Left lung (tissue), 4 donors: ENCODE measurements at regions not wholly inside any gene's neighbourhood (a gene's known extent, or its start where the extent isn't known, plus 50 kb on each side); places are given as distances from the start of the nearest gene placed in this dataset.

Source experiments
- ATAC-seq: fragments of 200-7000 bp; cut with Tn5 transposase; one replicate; pipeline ENCODE4 v1.9.1; 2020; ENCODE audit warnings: moderate library complexity
- DNase-seq, 4 donors: peaks; one replicate each; pipeline ENCODE4 v3.0.0-alpha.2; 2013 to 2020
- H3K27ac ChIP-seq, 2 donors: fragments of 200-600 bp; sonication (generic) in 1 of 2; one replicate each; pipeline versions ENCODE4 v1.5.0 to v1.8.0; 2020 to 2021
- H3K27me3 ChIP-seq, 2 donors: fragments of 200-600 bp; sonication (generic) in 1 of 2; one replicate each; pipeline versions ENCODE4 v1.5.0 to v1.8.0; 2020 to 2021
- H3K36me3 ChIP-seq, 2 donors: fragments of 200-600 bp; sonication (generic) in 1 of 2; one replicate each; pipeline versions ENCODE4 v1.5.0 to v1.8.0; 2020 to 2021
- H3K4me1 ChIP-seq, 2 donors: fragments of 200-600 bp; one replicate each; pipeline ENCODE4 v1.8.0; 2021
- H3K4me3 ChIP-seq, 2 donors: fragments of 200-600 bp; sonication (generic) in 1 of 2; one replicate each; pipeline versions ENCODE4 v1.5.0 to v1.8.0; 2020 to 2021; ENCODE audit warnings: mild to moderate bottlenecking in 1 of 2
- H3K9me3 ChIP-seq, 2 donors: fragments of 200-600 bp; sonication (generic) in 1 of 2; one replicate each; pipeline versions ENCODE4 v1.5.0 to v1.8.0; 2020 to 2021
- intact Hi-C, 2 donors: fragments of 100-400 bp; cut with DNase I; formaldehyde crosslinking; loops; one replicate each; pipeline versions ENCODE4 v1.11.2 to v1.14.2; 2022
- TF ChIP-seq, protein P1 (sequence below), 2 donors: fragments of 200-600 bp; sonication (generic) in 1 of 2; IDR thresholded peaks; one replicate each; pipeline versions ENCODE4 v1.5.0 to v1.8.0; 2021; ENCODE audit warnings: antibody characterized with exemption in 2 of 2
- donor health status: DM: no; HTN: yes; CAD: no.
- donor health status: DM: no; HTN: no; CAD: no.

DNA sequence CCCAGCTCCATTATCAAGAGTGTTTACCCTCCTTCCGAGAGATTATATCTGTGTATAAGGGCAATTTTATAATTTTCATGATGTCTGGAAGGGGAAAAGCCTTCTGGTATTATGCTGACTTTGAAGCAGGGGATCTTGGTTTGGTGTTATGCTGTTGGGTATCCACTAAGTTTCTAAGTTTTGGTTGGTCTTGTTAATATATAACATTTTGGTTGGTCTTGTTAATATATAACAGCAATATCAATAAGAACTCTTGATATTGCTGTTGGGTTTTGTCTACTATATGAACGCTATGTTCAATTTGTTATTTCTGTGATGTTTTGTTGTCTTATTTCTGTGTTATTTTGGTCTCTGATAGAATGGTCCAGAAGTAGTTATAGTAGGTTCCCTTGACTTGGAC, 349.2 kb upstream of the LRFN5 start:
- H3K4me1 ChIP-seq = no peaks in the 10 kb centered on the region
- intact Hi-C loops = no loop called here
- no peak overlapping the region for H3K4me3 ChIP-seq
- no peaks in the 10 kb centered on the region for H3K36me3 ChIP-seq
- H3K27me3 ChIP-seq = no peaks in the 10 kb centered on the region
- no peak for ATAC-seq
- TF ChIP-seq, protein P1, sequence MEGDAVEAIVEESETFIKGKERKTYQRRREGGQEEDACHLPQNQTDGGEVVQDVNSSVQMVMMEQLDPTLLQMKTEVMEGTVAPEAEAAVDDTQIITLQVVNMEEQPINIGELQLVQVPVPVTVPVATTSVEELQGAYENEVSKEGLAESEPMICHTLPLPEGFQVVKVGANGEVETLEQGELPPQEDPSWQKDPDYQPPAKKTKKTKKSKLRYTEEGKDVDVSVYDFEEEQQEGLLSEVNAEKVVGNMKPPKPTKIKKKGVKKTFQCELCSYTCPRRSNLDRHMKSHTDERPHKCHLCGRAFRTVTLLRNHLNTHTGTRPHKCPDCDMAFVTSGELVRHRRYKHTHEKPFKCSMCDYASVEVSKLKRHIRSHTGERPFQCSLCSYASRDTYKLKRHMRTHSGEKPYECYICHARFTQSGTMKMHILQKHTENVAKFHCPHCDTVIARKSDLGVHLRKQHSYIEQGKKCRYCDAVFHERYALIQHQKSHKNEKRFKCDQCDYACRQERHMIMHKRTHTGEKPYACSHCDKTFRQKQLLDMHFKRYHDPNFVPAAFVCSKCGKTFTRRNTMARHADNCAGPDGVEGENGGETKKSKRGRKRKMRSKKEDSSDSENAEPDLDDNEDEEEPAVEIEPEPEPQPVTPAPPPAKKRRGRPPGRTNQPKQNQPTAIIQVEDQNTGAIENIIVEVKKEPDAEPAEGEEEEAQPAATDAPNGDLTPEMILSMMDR (IDR thresholded peaks at IDR 0.05) = no peak
- DNase-seq = no peak
- H3K9me3 ChIP-seq = peaks cover 0 to 14% of the 10 kb centered on the region in 2 donors
- H3K27ac ChIP-seq = no peak overlapping the region

DNA sequence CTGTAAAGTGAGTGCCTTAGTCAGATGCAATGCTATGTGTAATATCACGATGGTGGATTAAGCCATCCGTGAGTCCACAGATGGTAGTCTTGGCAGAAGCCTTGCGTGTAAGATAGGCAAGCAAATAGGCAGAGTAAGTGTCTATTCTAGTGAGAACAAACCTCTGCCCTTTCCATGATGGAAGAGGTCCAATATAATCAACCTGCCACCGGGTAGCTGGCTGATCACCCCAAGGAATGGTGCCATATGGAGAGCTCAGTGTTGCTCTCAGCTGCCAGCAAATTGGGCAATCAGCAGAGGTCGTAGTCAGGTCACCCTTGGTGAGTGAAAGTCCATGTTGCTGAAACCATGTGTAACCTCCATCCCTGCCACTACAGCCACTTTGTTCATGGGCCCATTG, 371.2 kb upstream of the LRFN5 start:
- TF ChIP-seq, protein P1 (IDR thresholded peaks at IDR 0.05) = no peak
- intact Hi-C loops = no loop called here
- ATAC-seq = no peak

DNA sequence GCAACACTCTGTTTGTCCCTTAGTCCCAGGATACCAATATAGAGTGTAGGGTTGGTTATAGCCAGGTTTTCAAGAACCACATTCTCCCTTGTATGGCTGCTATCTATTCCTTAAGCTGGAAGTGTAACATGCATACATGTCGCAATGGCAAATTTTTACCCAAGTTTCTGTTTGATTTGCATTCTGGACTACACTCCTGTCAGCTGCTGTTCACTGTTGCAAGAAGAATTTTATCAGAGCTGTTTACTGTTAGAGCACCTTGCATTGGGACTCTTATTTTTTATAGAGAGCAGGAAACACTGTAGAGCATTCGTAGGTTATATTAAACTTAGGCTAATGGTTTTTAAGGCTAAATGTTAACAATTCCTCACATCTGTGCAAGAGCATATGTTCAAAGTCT, 376.0 kb upstream of the LRFN5 start:
- Histone ChIP-seq H3K27me3 (no peaks in the 10 kb centered on the region), H3K4me1 (no peaks in the 10 kb centered on the region), H3K9me3 (no peaks in the 10 kb centered on the region), H3K36me3 (no peaks in the 10 kb centered on the region), H3K4me3 (no peak overlapping the region), H3K27ac (no peak overlapping the region)
- DNase-seq (no peak), ATAC-seq (no peak)
- TF ChIP-seq, protein P1 (IDR thresholded peaks at IDR 0.05) = no peak
- intact Hi-C loops = no loop called here

More for the DNA sequence above, 371.2 kb upstream of the LRFN5 start:
- Histone ChIP-seq H3K4me3 (no peak overlapping the region), H3K9me3 (peaks cover 0 to 7% of the 10 kb centered on the region in 2 donors), H3K27ac (no peak overlapping the region), H3K36me3 (no peaks in the 10 kb centered on the region), H3K4me1 (no peaks in the 10 kb centered on the region), H3K27me3 (no peaks in the 10 kb centered on the region)
- no peak for DNase-seq

DNA sequence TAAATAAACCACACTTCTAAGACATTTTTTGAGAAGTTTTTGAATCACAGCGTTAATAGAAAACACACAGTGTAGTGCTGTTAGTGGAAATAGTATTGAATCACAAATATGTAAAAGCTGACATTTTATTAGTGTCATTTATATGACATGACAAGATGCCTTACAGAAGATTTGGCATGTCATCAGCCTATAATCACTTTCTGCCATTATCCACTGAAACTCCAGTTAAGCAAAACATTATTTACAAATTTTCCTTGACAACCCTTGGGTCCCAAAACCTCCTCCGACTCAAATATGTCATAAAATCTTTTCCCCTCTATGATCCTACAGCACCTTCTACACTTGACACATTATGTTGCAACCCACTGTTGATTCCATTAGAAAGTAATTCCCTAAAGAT, 376.9 kb upstream of the LRFN5 start:
- intact Hi-C loops = no loop called here
- no peaks in the 10 kb centered on the region for H3K4me1 ChIP-seq
- H3K27ac ChIP-seq = no peak overlapping the region
- TF ChIP-seq, protein P1 (IDR thresholded peaks at IDR 0.05) = no peak
- no peak overlapping the region for H3K4me3 ChIP-seq
- H3K27me3 ChIP-seq = no peaks in the 10 kb centered on the region
- ATAC-seq (no peak), DNase-seq (no peak)
- no peaks in the 10 kb centered on the region for H3K36me3 ChIP-seq
- no peaks in the 10 kb centered on the region for H3K9me3 ChIP-seq

DNA sequence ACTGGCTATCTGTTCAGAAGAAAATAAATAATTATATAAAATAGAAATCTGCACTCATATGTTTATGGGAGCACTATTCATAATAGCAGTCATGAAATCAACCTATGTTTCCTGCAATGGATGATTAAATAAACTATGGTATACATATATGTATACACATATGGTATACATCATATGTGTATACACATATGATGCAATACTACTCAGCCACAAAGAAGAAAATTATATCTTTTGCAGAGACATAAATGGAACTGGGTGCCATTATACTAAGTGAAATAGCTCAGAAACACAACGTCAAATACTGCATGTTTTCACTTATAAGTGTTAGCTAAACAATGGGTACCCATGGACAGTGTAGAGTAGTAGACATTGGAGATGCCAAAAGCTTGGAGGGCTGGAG, 381.2 kb upstream of the LRFN5 start:
- H3K27ac ChIP-seq = no peak overlapping the region
- no peaks in the 10 kb centered on the region for H3K4me1 ChIP-seq
- ATAC-seq = no peak
- no peaks in the 10 kb centered on the region for H3K36me3 ChIP-seq
- no peaks in the 10 kb centered on the region for H3K27me3 ChIP-seq
- no peak for DNase-seq
- no peak overlapping the region for H3K4me3 ChIP-seq
- intact Hi-C loops = no loop called here
- H3K9me3 ChIP-seq = no peaks in the 10 kb centered on the region
- TF ChIP-seq, protein P1 (IDR thresholded peaks at IDR 0.05) = no peak
